SK-N-SH (cell line): ENCODE measurements at regions not wholly inside any gene's neighbourhood (a gene's known extent, or its start where the extent isn't known, plus 50 kb on each side); places are given as distances from the start of the nearest gene placed in this dataset.

Experiments
- CTCF ChIA-PET: fragments of 300-600, 350-600 bp; formaldehyde crosslinking; extraction: SDS; loops from one replicate; lab custom pipeline; 2021; lab: Yijun Ruan, JAX
- POLR2A ChIA-PET: fragments of 350-600 bp; sonication (Branson Sonifier 250); formaldehyde crosslinking; extraction: SDS; loops from one replicate; lab custom pipeline; 2020; ENCODE audit warnings: antibody characterized with exemption, inconsistent platforms; lab: Yijun Ruan, JAX
- DNase-seq: peaks from one replicate; pipeline ENCODE4 v3.0.0; 2012
- H2AFZ ChIP-seq: fragments of 200-600 bp; sonication (generic); 2 replicates; pipeline ENCODE4 v1.8.1; 2016; ENCODE audit warnings: antibody characterized with exemption, mild to moderate bottlenecking, low read depth
- H3F3A ChIP-seq: fragments of 200-600 bp; sonication (generic); replicated peaks from 2 replicates; pipeline ENCODE3; 2016; ENCODE audit warnings: antibody characterized with exemption, mild to moderate bottlenecking; ENCODE audit not compliant: insufficient read depth
- H3K27ac ChIP-seq, 2 experiments: fragments of 200-500 bp in 1 of 2; fragments of 200-600 bp in 1 of 2; sonication (Bioruptor generic) in 1 of 2; sonication (generic), shearing (Covaris generic) in 1 of 2; 2 replicates each; pipeline versions ENCODE4 v1.5.1 to v1.6.1; 2014 to 2016; ENCODE audit warnings: low read depth in 2 of 2, inconsistent platforms in 1 of 2, low read length in 1 of 2, mild to moderate bottlenecking in 1 of 2, mixed read lengths in 1 of 2
- H3K27me3 ChIP-seq: fragments of 200-600 bp; sonication (generic), shearing (Covaris generic); 2 replicates; pipeline ENCODE4 v1.6.1; 2016; ENCODE audit warnings: mixed run types; ENCODE audit not compliant: insufficient read depth
- H3K36me3 ChIP-seq, 2 experiments: fragments of 200-500 bp in 1 of 2; fragments of 200-600 bp in 1 of 2; sonication (Bioruptor generic) in 1 of 2; sonication (generic) in 1 of 2; replicated peaks in 1 of 2; 2 replicates each; pipeline versions ENCODE3 to v1.5.1; 2014 to 2016; ENCODE audit warnings: low read length in 1 of 2, mild to moderate bottlenecking in 1 of 2; ENCODE audit not compliant: insufficient read depth in 2 of 2, control insufficient read depth in 1 of 2
- H3K4me1 ChIP-seq, 2 experiments: fragments of 200-500 bp in 1 of 2; fragments of 200-600 bp in 1 of 2; sonication (Bioruptor generic) in 1 of 2; sonication (generic), shearing (Covaris generic) in 1 of 2; 2 replicates each; pipeline versions ENCODE4 v1.5.1 to v1.6.1; 2014 to 2016; ENCODE audit warnings: low read depth in 1 of 2, low read length in 1 of 2, mixed run types in 1 of 2; ENCODE audit not compliant: insufficient read depth in 2 of 2, control insufficient read depth in 1 of 2
- H3K4me2 ChIP-seq: fragments of 200-600 bp; sonication (generic), shearing (Covaris generic); 2 replicates; pipeline ENCODE4 v1.6.1; 2017; ENCODE audit warnings: mixed run types
- H3K4me3 ChIP-seq, 2 experiments: fragments of 200-500 bp in 1 of 2; fragments of 200-600 bp in 1 of 2; sonication (Bioruptor generic) in 1 of 2; sonication (generic), shearing (Covaris generic) in 1 of 2; 2 replicates each; pipeline versions ENCODE4 v1.5.1 to v1.8.1; 2014 to 2016; ENCODE audit warnings: low read depth in 2 of 2, inconsistent platforms in 1 of 2, low read length in 1 of 2, mild to moderate bottlenecking in 1 of 2, mixed read lengths in 1 of 2, moderate library complexity in 1 of 2
- H3K79me2 ChIP-seq: fragments of 200-600 bp; sonication (generic); 2 replicates; pipeline ENCODE4 v1.8.1; 2017; ENCODE audit warnings: mild to moderate bottlenecking; ENCODE audit not compliant: insufficient read depth
- H3K9ac ChIP-seq: fragments of 200-600 bp; sonication (generic); 2 replicates; pipeline ENCODE4 v1.6.1; 2017; ENCODE audit warnings: mixed run types
- H3K9me2 ChIP-seq: fragments of 200-600 bp; sonication (generic); 2 replicates; pipeline ENCODE4 v1.6.1; 2017; ENCODE audit warnings: mixed run types
- H3K9me3 ChIP-seq: fragments of 200-600 bp; sonication (generic); 2 replicates; pipeline ENCODE4 v1.6.1; 2017; ENCODE audit warnings: mixed run types, mild to moderate bottlenecking, moderate library complexity
- H4K20me1 ChIP-seq: fragments of 200-600 bp; sonication (generic); 2 replicates; pipeline ENCODE4 v1.6.1; 2017; ENCODE audit warnings: mild to moderate bottlenecking, mixed run types; ENCODE audit not compliant: insufficient read depth
- CHD2 ChIP-seq: fragments of 150-350 bp; IDR thresholded peaks from 2 replicates; pipeline ENCODE4 v1.6.1; 2018; ENCODE audit warnings: low read length; ENCODE audit not compliant: partially characterized antibody
- EZH2phosphoT487 ChIP-seq: fragments of 200-600 bp; sonication (generic); IDR thresholded peaks from 2 replicates; pipeline ENCODE4 v1.6.1; 2017; ENCODE audit warnings: low read depth, mixed run types, mild to moderate bottlenecking, antibody characterized with exemption, moderate library complexity, borderline replicate concordance
- FOSL2 ChIP-seq: IDR thresholded peaks from 2 replicates; pipeline ENCODE4 v1.4.0; 2012; ENCODE audit warnings: low read depth, mild to moderate bottlenecking, moderate library complexity, borderline replicate concordance
- FOXJ3 ChIP-seq: sonication (generic); formaldehyde crosslinking; IDR thresholded peaks from 2 replicates; pipeline ENCODE4 v1.5.1; 2020; ENCODE audit warnings: mild to moderate bottlenecking, missing genetic modification reagents
- FOXM1 ChIP-seq: IDR thresholded peaks from 2 replicates; pipeline ENCODE4 v1.4.0; 2012; ENCODE audit warnings: low read depth, mild to moderate bottlenecking
- GABPA ChIP-seq: IDR thresholded peaks from 2 replicates; pipeline ENCODE4 v1.4.0; 2012; ENCODE audit warnings: low read depth, mild to moderate bottlenecking
- JUND ChIP-seq: IDR thresholded peaks from 2 replicates; pipeline ENCODE4 v1.4.0; 2012
- MAX ChIP-seq: IDR thresholded peaks from 2 replicates; pipeline ENCODE4 v1.4.0; 2012; ENCODE audit warnings: low read depth
- NRF1 ChIP-seq: IDR thresholded peaks from 2 replicates; pipeline ENCODE4 v1.6.1; 2012; ENCODE audit warnings: low read depth, mild to moderate bottlenecking, low read length
- PBX3 ChIP-seq: IDR thresholded peaks from 2 replicates; pipeline ENCODE4; 2012
- RAD21 ChIP-seq: IDR thresholded peaks from 2 replicates; pipeline ENCODE4 v1.6.1; 2012; ENCODE audit warnings: mild to moderate bottlenecking, low read length
- REST ChIP-seq: IDR thresholded peaks from 2 replicates; pipeline ENCODE4 v1.6.1; 2012; ENCODE audit warnings: mild to moderate bottlenecking, low read depth, low read length, moderate library complexity
- SMC3 ChIP-seq: IDR thresholded peaks from 2 replicates; pipeline ENCODE4 v1.6.1; 2012; ENCODE audit warnings: low read depth, low read length, improper control_type of control experiment
- USF2 ChIP-seq: fragments of 150-350 bp; IDR thresholded peaks from 2 replicates; pipeline ENCODE4 v1.6.1; 2017; ENCODE audit warnings: antibody characterized with exemption, low read length, low read depth, borderline replicate concordance
- ZBTB33 ChIP-seq: IDR thresholded peaks from 2 replicates; pipeline ENCODE4 v1.4.0; 2012; ENCODE audit warnings: low read depth, borderline replicate concordance
- WGBS: methylation state at CpG from one replicate; pipeline ENCODE4 v1.1.6; 2017; ENCODE audit warnings: low lambda C conversion rate; 5-methylcytosine and 5-hydroxymethylcytosine counted together
- TF ChIP-seq, protein P1 (sequence below): IDR thresholded peaks from 2 replicates; pipeline ENCODE4 v1.4.0; 2012; ENCODE audit warnings: low read depth, borderline replicate concordance

- 0 out of 2 replicates have a peak, but pooled peaks cover 6% of the 10 kb centered on the region for H3K9me3 ChIP-seq
- TF ChIP-seq PBX3: no peak
- no peak for TF ChIP-seq SMC3
- TF ChIP-seq MAX: no peak
- no peak for TF ChIP-seq EZH2phosphoT487
- TF ChIP-seq CHD2: no peak
- no peak for TF ChIP-seq GABPA
Measured at GRCh38 chr5:166320920-166321480, 1970.4 kb upstream of the WWC1 start.

GRCh38 chr5:166324372-166324771 is 1967.1 kb upstream of the WWC1 start:
- Histone ChIP-seq H3K27ac (no peak overlapping the region), H3K9me2 (no peaks in the 10 kb centered on the region), H2AFZ (no peak overlapping the region), H3K4me2 (no peak overlapping the region), H3K27me3 (no peaks in the 10 kb centered on the region), H3K9ac (no peak overlapping the region), H3K9me3 (0 out of 2 replicates have a peak, but pooled peaks cover 6% of the 10 kb centered on the region), H3K79me2 (no peaks in the 10 kb centered on the region), H3K4me3 (no peak overlapping the region), H3K36me3 (no peaks in the 10 kb centered on the region), H3F3A (no peaks in the 10 kb centered on the region), H3K4me1 (no peaks in the 10 kb centered on the region), H4K20me1 (no peaks in the 10 kb centered on the region)
- no peak for DNase-seq
- ChIA-PET POLR2A (no interaction called here), CTCF (no interaction called here)
- WGBS: 50% methylated on average over 6 of the region's 6 CpGs
- TF ChIP-seq RAD21 (no peak), REST (no peak), EZH2phosphoT487 (no peak), FOXJ3 (CRISPR knock-in tag) (no peak), FOSL2 (no peak), JUND (no peak), USF2 (no peak), FOXM1 (no peak), PBX3 (no peak), ZBTB33 (no peak), NRF1 (no peak)
- TF ChIP-seq, protein P1, sequence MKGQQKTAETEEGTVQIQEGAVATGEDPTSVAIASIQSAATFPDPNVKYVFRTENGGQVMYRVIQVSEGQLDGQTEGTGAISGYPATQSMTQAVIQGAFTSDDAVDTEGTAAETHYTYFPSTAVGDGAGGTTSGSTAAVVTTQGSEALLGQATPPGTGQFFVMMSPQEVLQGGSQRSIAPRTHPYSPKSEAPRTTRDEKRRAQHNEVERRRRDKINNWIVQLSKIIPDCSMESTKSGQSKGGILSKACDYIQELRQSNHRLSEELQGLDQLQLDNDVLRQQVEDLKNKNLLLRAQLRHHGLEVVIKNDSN: no peak

More at GRCh38 chr5:166320920-166321480, 1970.4 kb upstream of the WWC1 start:
- Histone ChIP-seq H3K27me3 (no peaks in the 10 kb centered on the region), H3K27ac (no peak overlapping the region), H3K4me1 (no peaks in the 10 kb centered on the region), H3F3A (no peaks in the 10 kb centered on the region), H2AFZ (no peak overlapping the region), H3K4me3 (no peak overlapping the region), H3K9me2 (no peaks in the 10 kb centered on the region), H4K20me1 (no peaks in the 10 kb centered on the region), H3K79me2 (no peaks in the 10 kb centered on the region), H3K36me3 (no peaks in the 10 kb centered on the region), H3K9ac (no peak overlapping the region), H3K4me2 (no peak overlapping the region)
- no peak for DNase-seq
- ChIA-PET CTCF (no interaction called here), POLR2A (no interaction called here)
- WGBS: 54% methylated on average over 6 of the region's 6 CpGs
